ENCODE measurements at regions not wholly inside any gene's neighbourhood (a gene's known extent, or its start where the extent isn't known, plus 50 kb on each side); places are given as distances from the start of the nearest gene placed in this dataset.
"Not testable (repeated sequence)": the region's sequence is repeated elsewhere in the genome, so short reads cannot be mapped to it uniquely, and the experiment has no call there.

GRCh38 chr2:183533021-183533420, 408.8 kb downstream of the NUP35 start:
- H3K27ac ChIP-seq (ENCODE audit: low read length) = no peak overlapping the region
- peaks cover 49% of the 10 kb centered on the region for H3K4me1 ChIP-seq (ENCODE audit: control insufficient read depth, low read depth, low read length)

GRCh38 chr2:183536290-183536689, 412.0 kb downstream of the NUP35 start:
- H3K9ac ChIP-seq (ENCODE audit: low read length) = no peak overlapping the region
- no peaks in the 10 kb centered on the region for H3K36me3 ChIP-seq (ENCODE audit: control insufficient read depth, low read depth, low read length)
- H3K4me1 ChIP-seq (ENCODE audit: control insufficient read depth, low read depth, low read length) = peaks cover 30% of the 10 kb centered on the region
- H3K4me3 ChIP-seq (ENCODE audit: low read length) = no peak overlapping the region
- no peak overlapping the region for H3K27ac ChIP-seq (ENCODE audit: low read length)
- peaks cover 5% of the 10 kb centered on the region for H3K27me3 ChIP-seq (ENCODE audit: control insufficient read depth, insufficient read depth, low read length)
- no peaks in the 10 kb centered on the region for H3K9me3 ChIP-seq (ENCODE audit: control insufficient read depth, low read depth, low read length)

More at GRCh38 chr2:183533021-183533420, 408.8 kb downstream of the NUP35 start:
- no peak overlapping the region for H3K9ac ChIP-seq (ENCODE audit: low read length)
- peaks cover 5% of the 10 kb centered on the region for H3K27me3 ChIP-seq (ENCODE audit: control insufficient read depth, insufficient read depth, low read length)
- no peaks in the 10 kb centered on the region for H3K36me3 ChIP-seq (ENCODE audit: control insufficient read depth, low read depth, low read length)
- no peaks in the 10 kb centered on the region for H3K9me3 ChIP-seq (ENCODE audit: control insufficient read depth, low read depth, low read length)
- peak overlapping the region; percentile 48 for H3K4me3 ChIP-seq (ENCODE audit: low read length)

GRCh38 chr2:183536714-183537113, 412.5 kb downstream of the NUP35 start:
- no peaks in the 10 kb centered on the region for H3K36me3 ChIP-seq (ENCODE audit: control insufficient read depth, low read depth, low read length)
- H3K4me1 ChIP-seq (ENCODE audit: control insufficient read depth, low read depth, low read length) = peaks cover 26% of the 10 kb centered on the region
- H3K9me3 ChIP-seq (ENCODE audit: control insufficient read depth, low read depth, low read length) = no peaks in the 10 kb centered on the region
- H3K27me3 ChIP-seq (ENCODE audit: control insufficient read depth, insufficient read depth, low read length) = peaks cover 2% of the 10 kb centered on the region
- H3K4me3 ChIP-seq (ENCODE audit: low read length) = no peak overlapping the region
- H3K27ac ChIP-seq (ENCODE audit: low read length) = no peak overlapping the region
- H3K9ac ChIP-seq (ENCODE audit: low read length) = no peak overlapping the region

DNA sequence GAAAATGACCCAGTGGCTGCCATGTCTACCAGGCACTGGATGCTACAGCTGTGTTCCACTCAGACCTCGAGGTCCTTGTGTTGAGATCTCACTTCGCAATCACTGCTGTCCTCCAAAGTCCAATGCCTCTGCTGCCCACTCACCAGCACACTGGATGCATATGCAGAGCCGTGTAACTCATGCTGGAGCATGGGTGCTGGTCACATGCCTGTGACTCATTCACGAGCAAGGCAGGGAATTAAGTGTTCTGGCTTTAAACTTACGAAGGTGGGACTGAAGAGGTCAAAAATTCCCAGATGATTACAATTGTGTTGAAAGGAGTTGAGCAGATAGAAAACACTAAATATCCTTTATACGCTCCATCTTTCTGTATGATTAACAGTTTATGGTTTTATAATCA, 417.5 kb downstream of the NUP35 start:
- no peak overlapping the region for H3K4me3 ChIP-seq (ENCODE audit: low read length)
- peaks cover 3% of the 10 kb centered on the region for H3K4me1 ChIP-seq (ENCODE audit: control insufficient read depth, low read depth, low read length)
- H3K27ac ChIP-seq (ENCODE audit: low read length) = no peak overlapping the region
- H3K27me3 ChIP-seq (ENCODE audit: control insufficient read depth, insufficient read depth, low read length) = no peaks in the 10 kb centered on the region
- no peaks in the 10 kb centered on the region for H3K9me3 ChIP-seq (ENCODE audit: control insufficient read depth, low read depth, low read length)
- H3K36me3 ChIP-seq (ENCODE audit: control insufficient read depth, low read depth, low read length) = no peaks in the 10 kb centered on the region
- H3K9ac ChIP-seq (ENCODE audit: low read length) = no peak overlapping the region

DNA sequence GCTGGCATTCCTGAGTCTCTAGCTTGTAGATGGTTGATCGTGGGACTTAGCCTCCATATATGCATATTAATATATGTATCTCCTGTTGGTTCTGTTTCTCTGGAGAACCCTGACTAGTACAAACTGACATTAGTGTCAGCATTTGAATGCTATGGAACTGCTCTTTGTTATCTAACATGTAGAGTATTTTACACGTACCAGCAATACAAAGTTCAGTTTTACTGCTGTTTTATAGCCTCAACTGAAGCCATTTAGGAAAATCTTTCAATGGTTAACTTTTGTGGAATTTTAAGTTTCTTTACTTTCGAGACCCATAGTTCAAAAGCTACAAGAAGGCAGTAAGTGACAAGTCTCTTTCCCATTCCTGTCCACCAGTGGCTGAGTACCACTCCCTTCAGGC, 418.4 kb downstream of the NUP35 start:
- H3K9ac ChIP-seq (ENCODE audit: low read length) = no peak overlapping the region
- H3K36me3 ChIP-seq (ENCODE audit: control insufficient read depth, low read depth, low read length) = no peaks in the 10 kb centered on the region
- H3K9me3 ChIP-seq (ENCODE audit: control insufficient read depth, low read depth, low read length) = no peaks in the 10 kb centered on the region
- H3K27ac ChIP-seq (ENCODE audit: low read length) = no peak overlapping the region
- no peaks in the 10 kb centered on the region for H3K27me3 ChIP-seq (ENCODE audit: control insufficient read depth, insufficient read depth, low read length)
- no peak overlapping the region for H3K4me3 ChIP-seq (ENCODE audit: low read length)
- H3K4me1 ChIP-seq (ENCODE audit: control insufficient read depth, low read depth, low read length) = no peaks in the 10 kb centered on the region

- Histone ChIP-seq H3K4me3 (ENCODE audit: low read length) (no peak overlapping the region), H3K9me3 (ENCODE audit: control insufficient read depth, low read depth, low read length) (no peaks in the 10 kb centered on the region), H3K36me3 (ENCODE audit: control insufficient read depth, low read depth, low read length) (no peaks in the 10 kb centered on the region), H3K27ac (ENCODE audit: low read length) (no peak overlapping the region), H3K4me1 (ENCODE audit: control insufficient read depth, low read depth, low read length) (no peaks in the 10 kb centered on the region), H3K9ac (ENCODE audit: low read length) (no peak overlapping the region), H3K27me3 (ENCODE audit: control insufficient read depth, insufficient read depth, low read length) (no peaks in the 10 kb centered on the region)
Measured at GRCh38 chr2:183543222-183543621, 419.0 kb downstream of the NUP35 start.

DNA sequence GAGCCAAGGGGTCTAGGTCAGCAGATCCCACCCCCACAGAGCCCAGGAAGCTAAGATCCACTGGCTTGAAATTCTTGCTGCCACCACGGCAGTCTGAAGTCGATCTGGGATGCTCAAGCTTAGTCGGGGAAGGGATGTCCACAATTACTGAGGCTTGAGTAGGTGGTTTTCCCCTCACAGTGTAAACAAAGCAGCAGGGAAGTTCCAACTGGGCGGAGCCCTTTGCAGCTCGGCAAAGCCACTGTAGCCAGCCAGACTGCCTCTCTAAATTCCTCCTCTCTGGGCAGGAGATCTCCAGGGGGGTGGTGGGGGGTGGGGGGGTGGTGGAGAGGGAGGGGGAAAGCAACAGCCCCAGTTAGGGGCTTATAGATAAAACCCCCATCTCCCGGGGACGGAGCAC, 419.5 kb downstream of the NUP35 start:
- H3K4me1 ChIP-seq (ENCODE audit: control insufficient read depth, low read depth, low read length) = no peaks in the 10 kb centered on the region
- H3K27ac ChIP-seq (ENCODE audit: low read length) = no peak overlapping the region
- no peaks in the 10 kb centered on the region for H3K36me3 ChIP-seq (ENCODE audit: control insufficient read depth, low read depth, low read length)
- no peak overlapping the region for H3K4me3 ChIP-seq (ENCODE audit: low read length)
- H3K9me3 ChIP-seq (ENCODE audit: control insufficient read depth, low read depth, low read length) = no peaks in the 10 kb centered on the region
- H3K27me3 ChIP-seq (ENCODE audit: control insufficient read depth, insufficient read depth, low read length) = no peaks in the 10 kb centered on the region
- H3K9ac ChIP-seq (ENCODE audit: low read length) = no peak overlapping the region

DNA sequence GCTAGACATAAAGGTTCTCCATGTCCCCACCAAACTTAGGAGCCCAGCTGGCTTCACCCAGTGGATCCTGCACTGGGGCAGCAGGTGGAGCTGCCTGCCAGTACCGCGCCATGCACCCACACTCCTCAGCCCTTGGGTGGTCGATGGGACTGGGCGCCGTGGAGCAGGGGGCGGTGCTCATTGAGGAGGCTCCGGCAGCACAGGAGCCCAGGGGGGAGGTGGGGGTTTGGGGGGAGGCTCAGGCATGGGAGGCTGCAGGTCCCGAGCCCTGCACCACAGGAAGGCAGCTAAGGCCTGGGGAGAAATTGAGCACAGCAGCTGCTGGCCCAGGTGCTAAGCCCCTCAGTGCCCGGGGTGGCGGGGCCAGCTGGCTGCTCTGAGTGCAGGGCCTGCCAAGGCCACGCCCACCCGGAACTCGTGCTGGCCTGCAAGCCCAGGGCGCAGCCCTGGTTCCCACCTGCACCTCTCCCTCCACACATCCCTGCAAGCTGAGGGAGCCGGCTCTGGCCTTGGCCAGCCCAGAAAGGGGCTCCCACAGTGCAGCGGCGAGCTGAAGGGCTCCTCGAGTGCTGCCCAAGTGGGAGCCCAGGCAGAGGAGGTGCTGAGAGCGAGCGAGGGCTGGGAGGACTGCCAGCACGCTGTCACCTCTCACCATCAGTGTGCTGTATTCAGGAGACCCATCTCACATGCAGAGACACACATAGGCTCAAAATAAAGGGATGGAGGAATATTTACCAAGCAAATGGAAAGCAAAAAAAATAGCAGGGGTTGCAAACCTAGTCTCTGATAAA, 422.5 kb downstream of the NUP35 start:
- H3K36me3 ChIP-seq (ENCODE audit: control insufficient read depth, low read depth, low read length); H3K9me3 ChIP-seq (ENCODE audit: control insufficient read depth, low read depth, low read length); H3K4me1 ChIP-seq (ENCODE audit: control insufficient read depth, low read depth, low read length); H3K9ac ChIP-seq (ENCODE audit: low read length); H3K27ac ChIP-seq (ENCODE audit: low read length); H3K4me3 ChIP-seq (ENCODE audit: low read length); H3K27me3 ChIP-seq (ENCODE audit: control insufficient read depth, insufficient read depth, low read length): not testable (repeated sequence)

GRCh38 chr2:183552716-183553115, 428.5 kb downstream of the NUP35 start:
- Histone ChIP-seq H3K4me3 (ENCODE audit: low read length) (no peak overlapping the region), H3K4me1 (ENCODE audit: control insufficient read depth, low read depth, low read length) (no peaks in the 10 kb centered on the region), H3K27me3 (ENCODE audit: control insufficient read depth, insufficient read depth, low read length) (no peaks in the 10 kb centered on the region), H3K9ac (ENCODE audit: low read length) (no peak overlapping the region), H3K27ac (ENCODE audit: low read length) (no peak overlapping the region), H3K9me3 (ENCODE audit: control insufficient read depth, low read depth, low read length) (no peaks in the 10 kb centered on the region), H3K36me3 (ENCODE audit: control insufficient read depth, low read depth, low read length) (no peaks in the 10 kb centered on the region)

DNA sequence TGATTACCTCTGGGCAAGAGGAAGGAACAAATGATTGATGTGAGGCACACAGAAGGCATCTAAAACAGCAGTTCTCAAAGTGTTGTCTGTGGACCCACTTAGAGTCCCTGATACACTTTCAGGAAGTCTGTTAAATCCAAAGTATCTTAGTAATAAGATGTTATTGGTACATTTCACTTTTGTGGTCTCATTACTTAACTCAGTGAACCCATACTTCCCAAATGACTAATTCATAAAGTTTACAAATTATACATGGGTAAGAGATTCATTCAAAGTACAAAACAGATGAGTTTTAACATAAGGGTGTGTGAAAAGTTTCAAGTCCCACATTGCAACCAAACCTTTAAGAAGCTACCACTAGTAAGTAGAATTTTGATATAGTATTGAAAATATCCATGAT, 440.5 kb downstream of the NUP35 start:
- H3K9me3 ChIP-seq (ENCODE audit: control insufficient read depth, low read depth, low read length) = no peaks in the 10 kb centered on the region
- H3K27ac ChIP-seq (ENCODE audit: low read length) = no peak overlapping the region
- H3K36me3 ChIP-seq (ENCODE audit: control insufficient read depth, low read depth, low read length) = no peaks in the 10 kb centered on the region
- no peak overlapping the region for H3K4me3 ChIP-seq (ENCODE audit: low read length)
- no peak overlapping the region for H3K9ac ChIP-seq (ENCODE audit: low read length)
- peaks cover 4% of the 10 kb centered on the region for H3K4me1 ChIP-seq (ENCODE audit: control insufficient read depth, low read depth, low read length)
- no peaks in the 10 kb centered on the region for H3K27me3 ChIP-seq (ENCODE audit: control insufficient read depth, insufficient read depth, low read length)

DNA sequence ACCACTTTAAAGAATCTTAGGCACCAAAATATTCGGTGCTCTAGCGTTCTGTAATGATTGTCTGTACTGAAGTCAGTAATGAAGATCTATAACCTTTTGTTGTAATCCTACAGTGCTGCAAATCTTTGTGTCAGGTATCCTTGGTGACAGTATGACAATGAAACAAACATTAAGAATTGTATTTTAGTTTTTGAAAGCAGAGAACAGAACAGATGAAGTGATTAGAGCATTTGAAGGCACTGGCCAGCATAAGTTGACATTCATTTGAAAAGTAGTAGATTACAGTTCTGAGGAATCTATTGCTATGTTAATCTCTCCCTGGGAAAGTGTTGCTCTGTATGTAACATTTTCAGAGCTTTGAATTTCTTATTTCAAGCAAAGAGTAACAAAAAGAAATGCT, 451.2 kb downstream of the NUP35 start:
- Histone ChIP-seq H3K9me3 (ENCODE audit: control insufficient read depth, low read depth, low read length) (no peaks in the 10 kb centered on the region), H3K9ac (ENCODE audit: low read length) (no peak overlapping the region), H3K36me3 (ENCODE audit: control insufficient read depth, low read depth, low read length) (no peaks in the 10 kb centered on the region), H3K27ac (ENCODE audit: low read length) (no peak overlapping the region), H3K4me1 (ENCODE audit: control insufficient read depth, low read depth, low read length) (peaks cover 14% of the 10 kb centered on the region), H3K27me3 (ENCODE audit: control insufficient read depth, insufficient read depth, low read length) (no peaks in the 10 kb centered on the region), H3K4me3 (ENCODE audit: low read length) (no peak overlapping the region)

DNA sequence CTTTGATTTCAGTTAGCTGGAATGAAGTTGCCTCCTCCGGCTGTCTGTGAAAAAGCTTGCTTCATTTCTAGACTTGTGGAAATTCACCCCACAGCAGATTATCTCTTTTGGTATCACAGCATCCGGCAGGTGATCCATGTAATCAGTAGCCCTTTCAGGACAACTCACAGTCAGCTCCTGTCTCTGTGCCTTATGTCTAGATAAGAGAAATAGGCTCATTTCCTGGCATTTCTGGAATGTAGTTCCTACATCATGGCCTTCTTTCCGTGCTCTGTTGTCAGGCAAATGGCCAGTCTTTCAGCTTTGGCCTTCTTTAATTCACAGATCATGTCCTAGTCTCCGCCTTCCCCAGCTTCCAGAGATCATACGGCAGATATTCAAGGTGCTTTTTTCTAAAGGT, 455.4 kb downstream of the NUP35 start:
- Histone ChIP-seq H3K27me3 (ENCODE audit: control insufficient read depth, insufficient read depth, low read length) (no peaks in the 10 kb centered on the region), H3K36me3 (ENCODE audit: control insufficient read depth, low read depth, low read length) (no peaks in the 10 kb centered on the region), H3K27ac (ENCODE audit: low read length) (no peak overlapping the region), H3K9me3 (ENCODE audit: control insufficient read depth, low read depth, low read length) (no peaks in the 10 kb centered on the region), H3K4me1 (ENCODE audit: control insufficient read depth, low read depth, low read length) (peaks cover 14% of the 10 kb centered on the region), H3K9ac (ENCODE audit: low read length) (no peak overlapping the region), H3K4me3 (ENCODE audit: low read length) (no peak overlapping the region)

Data from iPS-18a (cell line).